Transverse colon (tissue), 4 donors: ENCODE measurements at regions not wholly inside any gene's neighbourhood (a gene's known extent, or its start where the extent isn't known, plus 50 kb on each side); places are given as distances from the start of the nearest gene placed in this dataset.

Experiments used
- CTCF ChIP-seq, 5 experiments: fragments of 200-600 bp in 3 of 5; fragments of 450-650 bp in 2 of 5; sonication (generic) in 3 of 5; IDR thresholded peaks; 1 replicate in 2 of 5; 2 replicates in 3 of 5; pipeline ENCODE4 v1.5.1; 2016 to 2017; ENCODE audit warnings: antibody characterized with exemption in 5 of 5, inconsistent platforms in 3 of 5, mild to moderate bottlenecking in 2 of 5, moderate library complexity in 1 of 5
- EP300 ChIP-seq: sonication (generic); formaldehyde crosslinking; IDR thresholded peaks from one replicate; pipeline ENCODE4 v1.6.1; 2017; ENCODE audit warnings: antibody characterized with exemption, low read depth
- POLR2A ChIP-seq: fragments of 450-650 bp; IDR thresholded peaks from one replicate; pipeline ENCODE4 v1.6.1; 2016; ENCODE audit warnings: antibody characterized with exemption, mild to moderate bottlenecking, moderate library complexity
- POLR2AphosphoS5 ChIP-seq, 3 donors: sonication (generic); formaldehyde crosslinking; IDR thresholded peaks; one replicate each; pipeline ENCODE4 v1.6.1; 2016; ENCODE audit warnings: antibody characterized with exemption in 3 of 3

DNA sequence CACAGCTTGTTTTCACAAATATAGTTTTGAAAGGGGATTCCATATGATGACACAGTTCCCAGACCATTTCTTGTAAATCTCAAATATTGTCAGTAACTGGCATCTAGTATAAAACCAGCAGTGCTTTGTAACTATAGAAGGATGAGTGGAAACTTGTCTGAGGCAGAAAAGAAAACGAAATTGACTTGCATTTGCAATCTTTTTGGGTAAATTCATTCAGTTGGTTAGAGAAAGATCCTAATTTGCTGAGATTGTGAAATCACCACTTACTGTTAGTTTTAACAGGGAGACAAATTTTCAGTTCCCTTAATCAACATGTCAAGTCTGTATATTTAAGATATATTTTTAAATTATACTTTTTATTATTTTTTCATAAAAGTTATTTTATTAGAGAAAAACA lies 71.5 kb upstream of the VEGFC start:
- TF ChIP-seq CTCF (IDR thresholded peaks at IDR 0.05) (no peak), POLR2A (no peak), POLR2AphosphoS5 (IDR thresholded peaks at IDR 0.05) (no peak), EP300 (no peak)
